ENCODE measurements at regions not wholly inside any gene's neighbourhood (a gene's known extent, or its start where the extent isn't known, plus 50 kb on each side); places are given as distances from the start of the nearest gene placed in this dataset.

DNA sequence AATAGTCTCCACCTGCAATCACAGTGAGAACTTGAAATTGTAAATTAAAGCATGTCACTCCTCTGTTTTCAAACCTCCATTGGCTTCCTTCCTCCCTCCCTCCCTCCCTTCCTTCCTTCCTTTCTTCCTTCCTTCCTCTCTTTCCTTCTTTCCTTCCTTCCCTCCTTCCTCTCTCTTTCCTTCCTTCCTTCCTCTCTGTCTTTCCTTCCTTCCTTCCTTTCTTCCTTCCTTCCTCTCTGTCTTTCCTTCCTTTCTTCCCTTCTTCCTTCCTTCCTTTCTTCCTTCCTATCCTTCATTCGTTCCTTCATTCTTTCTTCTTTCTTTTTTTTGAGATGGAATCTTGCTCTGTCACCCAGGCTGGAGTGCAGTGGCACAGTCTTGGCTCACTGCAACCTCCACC, 595.0 kb upstream of the ZNF608 start:
- no peaks in the 10 kb centered on the region for H3K9me3 ChIP-seq (ENCODE audit: low read length)
- H3K4me1 ChIP-seq (ENCODE audit: insufficient read depth, low read length), result no peaks in the 10 kb centered on the region
- no peak overlapping the region for H3K9ac ChIP-seq (ENCODE audit: low read length)
- no peak overlapping the region for H3K4me3 ChIP-seq (ENCODE audit: low read depth in 1 of 2, low read length in 2 of 2)
- H3K36me3 ChIP-seq (ENCODE audit: insufficient read depth, low read length), result no peaks in the 10 kb centered on the region
- no peak overlapping the region for H3K27ac ChIP-seq (ENCODE audit: low read depth, low read length)
- H3K27me3 ChIP-seq (ENCODE audit: control insufficient read depth in 1 of 2, insufficient read depth in 2 of 2, low read length in 2 of 2), result no peaks in the 10 kb centered on the region

DNA sequence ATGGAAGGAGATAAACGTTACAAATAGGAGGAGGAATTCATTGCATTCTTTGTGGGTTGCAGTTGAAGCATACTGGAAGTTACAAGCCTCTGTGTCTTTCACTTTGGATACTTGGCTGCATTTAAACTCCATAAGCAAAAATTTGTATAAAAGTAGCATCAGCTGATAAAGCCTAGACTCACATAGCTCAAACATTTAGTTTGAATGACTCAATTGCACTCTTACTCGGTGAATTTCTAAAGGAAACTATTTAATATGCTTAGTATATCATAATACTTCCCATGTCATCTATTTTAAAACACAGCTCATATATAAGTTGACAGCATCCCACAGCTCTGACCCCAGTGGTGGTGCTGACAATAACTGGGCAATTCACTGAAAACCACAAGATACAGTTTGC, 596.6 kb upstream of the ZNF608 start:
- Histone ChIP-seq H3K36me3 (ENCODE audit: insufficient read depth, low read length) (no peaks in the 10 kb centered on the region), H3K4me3 (ENCODE audit: low read depth in 1 of 2, low read length in 2 of 2) (no peak overlapping the region), H3K27ac (ENCODE audit: low read depth, low read length) (no peak overlapping the region), H3K9me3 (ENCODE audit: low read length) (no peaks in the 10 kb centered on the region), H3K4me1 (ENCODE audit: insufficient read depth, low read length) (no peaks in the 10 kb centered on the region), H3K9ac (ENCODE audit: low read length) (no peak overlapping the region), H3K27me3 (ENCODE audit: control insufficient read depth in 1 of 2, insufficient read depth in 2 of 2, low read length in 2 of 2) (no peaks in the 10 kb centered on the region)

- H3K9me3 ChIP-seq (ENCODE audit: low read length), result no peaks in the 10 kb centered on the region
- H3K36me3 ChIP-seq (ENCODE audit: insufficient read depth, low read length), result no peaks in the 10 kb centered on the region
- no peak overlapping the region for H3K4me3 ChIP-seq (ENCODE audit: low read depth in 1 of 2, low read length in 2 of 2)
- H3K4me1 ChIP-seq (ENCODE audit: insufficient read depth, low read length), result no peaks in the 10 kb centered on the region
- no peaks in the 10 kb centered on the region for H3K27me3 ChIP-seq (ENCODE audit: control insufficient read depth in 1 of 2, insufficient read depth in 2 of 2, low read length in 2 of 2)
- no peak overlapping the region for H3K9ac ChIP-seq (ENCODE audit: low read length)
- H3K27ac ChIP-seq (ENCODE audit: low read depth, low read length), result no peak overlapping the region
Observed at GRCh38 chr5:125346316-125346715, 599.9 kb upstream of the ZNF608 start.

GRCh38 chr5:125348221-125348692, 601.8 kb upstream of the ZNF608 start:
- Histone ChIP-seq H3K27ac (ENCODE audit: low read depth, low read length) (no peak overlapping the region), H3K36me3 (ENCODE audit: insufficient read depth, low read length) (no peaks in the 10 kb centered on the region), H3K27me3 (ENCODE audit: control insufficient read depth in 1 of 2, insufficient read depth in 2 of 2, low read length in 2 of 2) (no peaks in the 10 kb centered on the region), H3K9ac (ENCODE audit: low read length) (no peak overlapping the region), H3K9me3 (ENCODE audit: low read length) (no peaks in the 10 kb centered on the region), H3K4me1 (ENCODE audit: insufficient read depth, low read length) (no peaks in the 10 kb centered on the region), H3K4me3 (ENCODE audit: low read depth in 1 of 2, low read length in 2 of 2) (no peak overlapping the region)

- H3K9me3 ChIP-seq (ENCODE audit: low read length), result no peaks in the 10 kb centered on the region
- no peak overlapping the region for H3K9ac ChIP-seq (ENCODE audit: low read length)
- no peaks in the 10 kb centered on the region for H3K4me1 ChIP-seq (ENCODE audit: insufficient read depth, low read length)
- H3K4me3 ChIP-seq (ENCODE audit: low read depth in 1 of 2, low read length in 2 of 2), result no peak overlapping the region
- H3K27ac ChIP-seq (ENCODE audit: low read depth, low read length), result no peak overlapping the region
- no peaks in the 10 kb centered on the region for H3K36me3 ChIP-seq (ENCODE audit: insufficient read depth, low read length)
- H3K27me3 ChIP-seq (ENCODE audit: control insufficient read depth in 1 of 2, insufficient read depth in 2 of 2, low read length in 2 of 2), result no peaks in the 10 kb centered on the region
Observed at GRCh38 chr5:125348936-125349831, 602.7 kb upstream of the ZNF608 start.

- no peaks in the 10 kb centered on the region for H3K27me3 ChIP-seq (ENCODE audit: control insufficient read depth in 1 of 2, insufficient read depth in 2 of 2, low read length in 2 of 2)
- H3K4me3 ChIP-seq (ENCODE audit: low read depth in 1 of 2, low read length in 2 of 2), result no peak overlapping the region
- no peaks in the 10 kb centered on the region for H3K36me3 ChIP-seq (ENCODE audit: insufficient read depth, low read length)
- H3K27ac ChIP-seq (ENCODE audit: low read depth, low read length), result no peak overlapping the region
- no peaks in the 10 kb centered on the region for H3K4me1 ChIP-seq (ENCODE audit: insufficient read depth, low read length)
- no peak overlapping the region for H3K9ac ChIP-seq (ENCODE audit: low read length)
- no peaks in the 10 kb centered on the region for H3K9me3 ChIP-seq (ENCODE audit: low read length)
Observed at GRCh38 chr5:125357660-125358059, 611.2 kb upstream of the ZNF608 start.

DNA sequence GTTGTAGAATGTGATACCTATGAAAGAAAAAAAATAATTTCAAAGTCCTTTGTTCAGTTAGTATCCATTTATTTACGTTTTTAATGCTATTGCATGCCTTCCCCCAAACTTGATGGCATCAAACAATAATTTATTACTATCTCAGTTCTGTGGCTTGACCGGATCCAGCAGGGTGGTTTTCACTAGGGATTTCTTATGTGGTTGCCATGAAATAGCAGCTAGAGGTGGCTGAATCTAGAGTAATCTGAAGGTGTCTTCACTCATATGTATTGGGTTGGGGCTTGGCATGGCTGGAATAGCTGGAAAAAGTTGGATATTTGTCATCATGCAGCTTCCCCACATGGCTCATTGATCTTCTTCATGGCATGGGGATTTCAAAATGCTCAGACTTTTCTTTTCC, 619.3 kb upstream of the ZNF608 start:
- no peak overlapping the region for H3K27ac ChIP-seq (ENCODE audit: low read depth, low read length)
- H3K4me1 ChIP-seq (ENCODE audit: insufficient read depth, low read length), result peaks cover 4% of the 10 kb centered on the region
- H3K9ac ChIP-seq (ENCODE audit: low read length), result no peak overlapping the region
- no peak overlapping the region for H3K4me3 ChIP-seq (ENCODE audit: low read depth in 1 of 2, low read length in 2 of 2)
- H3K27me3 ChIP-seq (ENCODE audit: control insufficient read depth in 1 of 2, insufficient read depth in 2 of 2, low read length in 2 of 2), result no peaks in the 10 kb centered on the region
- H3K9me3 ChIP-seq (ENCODE audit: low read length), result no peaks in the 10 kb centered on the region
- no peaks in the 10 kb centered on the region for H3K36me3 ChIP-seq (ENCODE audit: insufficient read depth, low read length)

- Histone ChIP-seq H3K36me3 (ENCODE audit: insufficient read depth, low read length) (no peaks in the 10 kb centered on the region), H3K27me3 (ENCODE audit: control insufficient read depth in 1 of 2, insufficient read depth in 2 of 2, low read length in 2 of 2) (no peaks in the 10 kb centered on the region), H3K4me3 (ENCODE audit: low read depth in 1 of 2, low read length in 2 of 2) (no peak overlapping the region), H3K4me1 (ENCODE audit: insufficient read depth, low read length) (peaks cover 4% of the 10 kb centered on the region), H3K9ac (ENCODE audit: low read length) (no peak overlapping the region), H3K9me3 (ENCODE audit: low read length) (no peaks in the 10 kb centered on the region), H3K27ac (ENCODE audit: low read depth, low read length) (no peak overlapping the region)
Observed at GRCh38 chr5:125367702-125368101, 621.3 kb upstream of the ZNF608 start.

GRCh38 chr5:125370461-125371205, 624.2 kb upstream of the ZNF608 start:
- Histone ChIP-seq H3K27me3 (ENCODE audit: control insufficient read depth in 1 of 2, insufficient read depth in 2 of 2, low read length in 2 of 2) (no peaks in the 10 kb centered on the region), H3K36me3 (ENCODE audit: insufficient read depth, low read length) (no peaks in the 10 kb centered on the region), H3K4me1 (ENCODE audit: insufficient read depth, low read length) (peaks cover 4% of the 10 kb centered on the region), H3K27ac (ENCODE audit: low read depth, low read length) (no peak overlapping the region), H3K9ac (ENCODE audit: low read length) (no peak overlapping the region), H3K4me3 (ENCODE audit: low read depth in 1 of 2, low read length in 2 of 2) (no peak overlapping the region), H3K9me3 (ENCODE audit: low read length) (no peaks in the 10 kb centered on the region)

GRCh38 chr5:125372694-125373631, 626.5 kb upstream of the ZNF608 start:
- Histone ChIP-seq H3K27ac (ENCODE audit: low read depth, low read length) (no peak overlapping the region), H3K27me3 (ENCODE audit: control insufficient read depth in 1 of 2, insufficient read depth in 2 of 2, low read length in 2 of 2) (no peaks in the 10 kb centered on the region), H3K4me1 (ENCODE audit: insufficient read depth, low read length) (peaks cover 4% of the 10 kb centered on the region), H3K9me3 (ENCODE audit: low read length) (no peaks in the 10 kb centered on the region), H3K9ac (ENCODE audit: low read length) (no peak overlapping the region), H3K36me3 (ENCODE audit: insufficient read depth, low read length) (no peaks in the 10 kb centered on the region), H3K4me3 (ENCODE audit: low read depth in 1 of 2, low read length in 2 of 2) (no peak overlapping the region)

- no peak overlapping the region for H3K4me3 ChIP-seq (ENCODE audit: low read depth in 1 of 2, low read length in 2 of 2)
- no peaks in the 10 kb centered on the region for H3K36me3 ChIP-seq (ENCODE audit: insufficient read depth, low read length)
- peaks cover 4% of the 10 kb centered on the region for H3K4me1 ChIP-seq (ENCODE audit: insufficient read depth, low read length)
- H3K27me3 ChIP-seq (ENCODE audit: control insufficient read depth in 1 of 2, insufficient read depth in 2 of 2, low read length in 2 of 2), result no peaks in the 10 kb centered on the region
- no peak overlapping the region for H3K9ac ChIP-seq (ENCODE audit: low read length)
- no peaks in the 10 kb centered on the region for H3K9me3 ChIP-seq (ENCODE audit: low read length)
- H3K27ac ChIP-seq (ENCODE audit: low read depth, low read length), result no peak overlapping the region
Observed at GRCh38 chr5:125375143-125375542, 628.7 kb upstream of the ZNF608 start.

Measured in muscle layer of colon (tissue), 2 donors.